Caki2 (cell line): ENCODE measurements at regions not wholly inside any gene's neighbourhood (a gene's known extent, or its start where the extent isn't known, plus 50 kb on each side); places are given as distances from the start of the nearest gene placed in this dataset.
A peak's percentile ranks its signal among the peaks of the same experiment; 100 is the strongest.

Source experiments
- DNase-seq: peaks from one replicate; pipeline ENCODE4 v3.0.0-alpha.2; 2015; ENCODE audit warnings: low read depth
- in situ Hi-C: cut with HindIII; loops from 2 replicates; pipeline ENCODE4 v1.10.0; 2016; ENCODE audit warnings: low sequenced_read_pairs, low pct_unique_long_range_greater_than_20kb, mixed read lengths

DNA sequence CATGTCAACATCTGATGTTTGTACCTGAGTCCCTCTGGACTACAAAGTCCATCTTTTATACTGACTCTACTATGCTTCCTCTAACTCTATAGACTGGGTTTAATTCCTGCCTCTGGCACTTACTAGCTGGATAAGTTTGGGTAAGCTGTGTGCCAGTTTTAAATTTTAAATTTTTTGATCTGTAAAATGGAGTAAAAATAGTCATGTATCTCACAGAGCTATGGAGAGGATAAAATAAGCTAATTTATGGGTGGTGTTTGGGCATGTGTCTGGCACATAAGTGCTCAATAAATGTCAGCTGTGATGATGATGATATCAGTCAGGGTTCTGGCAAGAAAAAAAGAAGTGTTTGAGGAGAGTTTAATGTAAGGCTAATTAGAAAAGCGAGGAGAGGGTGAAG lies 139.2 kb upstream of the C1orf21 start:
- in situ Hi-C loops: no loop called here
- no peak for DNase-seq

DNA sequence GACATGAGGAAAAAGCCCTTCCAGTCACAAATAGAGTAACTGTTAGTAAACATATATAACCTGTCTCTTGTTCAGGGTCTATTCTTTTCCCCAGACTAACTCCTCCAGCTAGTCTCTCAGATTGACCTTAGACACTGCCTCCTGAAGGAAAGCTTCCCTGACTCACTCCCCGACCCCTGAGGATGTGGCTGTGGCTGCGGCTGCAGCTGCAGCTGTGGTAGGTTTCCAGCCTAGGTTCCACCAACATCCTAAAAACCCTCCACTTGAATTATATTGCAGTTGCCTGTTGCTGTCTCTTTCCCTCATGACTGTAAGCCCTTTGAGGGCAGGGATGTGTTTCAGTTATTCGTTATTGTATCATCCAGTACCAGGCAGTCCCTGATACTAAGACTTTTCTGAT lies 132.9 kb upstream of the C1orf21 start:
- no peak for DNase-seq
- in situ Hi-C loops: no loop called here

DNA sequence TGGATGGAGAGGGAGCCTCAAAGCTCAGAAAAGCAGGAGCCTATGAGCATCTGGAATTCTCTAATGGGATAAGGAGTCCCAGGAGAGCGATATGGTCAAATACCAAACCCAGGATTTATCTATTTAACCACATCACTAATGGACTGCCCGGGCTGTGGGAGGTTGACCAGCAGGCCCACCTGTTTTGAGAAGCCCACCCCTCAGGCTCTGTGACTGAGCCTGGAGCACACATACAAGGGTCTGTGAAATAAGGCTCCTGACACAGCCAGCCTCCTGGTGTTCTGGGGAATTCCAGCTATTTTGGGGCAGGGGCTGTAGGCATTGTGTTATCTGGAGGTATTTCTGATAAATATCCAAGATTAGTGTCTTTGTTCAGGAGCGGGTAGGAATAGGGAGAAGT lies 132.0 kb upstream of the C1orf21 start:
- no peak for DNase-seq
- in situ Hi-C loops: no loop called here

DNA sequence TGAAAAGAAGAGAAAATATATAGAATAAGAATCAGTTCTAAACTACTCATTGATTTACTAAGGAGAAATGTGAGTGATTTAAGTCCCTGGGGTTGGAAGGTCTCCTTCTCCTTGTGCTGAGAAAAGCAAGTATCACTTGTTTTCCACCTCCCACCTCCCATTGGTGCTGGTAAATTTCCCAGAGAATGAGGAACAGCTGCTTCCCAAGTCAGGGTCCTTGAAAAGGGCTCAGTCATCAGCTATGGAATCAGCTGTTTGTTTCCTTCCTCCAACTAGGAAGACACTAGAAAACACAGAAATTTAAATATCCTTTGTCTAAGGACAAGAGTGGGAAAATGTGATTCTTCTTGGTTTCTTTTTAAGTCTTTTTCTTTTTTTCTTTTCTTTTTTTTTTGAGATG lies 131.3 kb upstream of the C1orf21 start:
- DNase-seq: no peak
- in situ Hi-C loops: no loop called here

DNA sequence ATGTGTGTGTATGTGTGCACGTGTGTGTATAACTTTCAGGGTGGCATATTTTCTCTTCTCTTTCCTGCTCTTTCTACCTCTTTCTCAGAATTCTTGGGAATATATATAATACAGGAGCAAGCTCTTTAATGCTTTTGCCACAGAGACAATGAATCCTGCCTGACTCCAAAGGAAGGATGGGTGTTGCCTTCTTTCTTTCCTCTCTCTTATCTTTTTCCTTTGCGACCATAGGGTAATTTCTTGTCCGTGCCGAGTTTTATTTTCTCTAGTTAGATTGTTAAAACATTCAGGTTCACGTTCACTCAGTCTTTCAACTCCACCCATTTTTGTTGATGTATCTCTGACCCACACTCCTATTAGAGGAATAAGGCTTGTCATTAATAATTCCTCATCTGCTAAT lies 129.0 kb upstream of the C1orf21 start:
- DNase-seq: no peak
- in situ Hi-C loops: no loop called here

DNA sequence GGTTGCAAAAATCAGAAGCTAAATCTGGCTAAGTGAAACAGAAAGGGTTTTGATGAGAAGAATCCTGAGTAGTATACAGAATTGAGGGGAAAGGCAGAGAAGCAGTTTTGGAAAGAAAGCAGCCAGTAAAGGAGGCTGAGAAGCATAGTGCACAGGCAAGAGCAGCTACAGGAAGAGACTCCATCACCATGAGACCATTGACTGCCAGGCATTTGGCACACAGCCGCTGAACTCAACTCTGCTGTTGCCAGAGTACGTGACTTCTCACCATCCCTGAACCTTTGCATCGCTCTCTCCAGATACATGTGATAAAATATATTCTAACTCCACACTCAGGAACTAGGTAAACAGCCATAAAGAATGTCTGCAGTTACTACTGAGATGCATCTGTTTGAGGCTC lies 128.3 kb upstream of the C1orf21 start:
- DNase-seq: no peak
- in situ Hi-C loops: no loop called here

DNA sequence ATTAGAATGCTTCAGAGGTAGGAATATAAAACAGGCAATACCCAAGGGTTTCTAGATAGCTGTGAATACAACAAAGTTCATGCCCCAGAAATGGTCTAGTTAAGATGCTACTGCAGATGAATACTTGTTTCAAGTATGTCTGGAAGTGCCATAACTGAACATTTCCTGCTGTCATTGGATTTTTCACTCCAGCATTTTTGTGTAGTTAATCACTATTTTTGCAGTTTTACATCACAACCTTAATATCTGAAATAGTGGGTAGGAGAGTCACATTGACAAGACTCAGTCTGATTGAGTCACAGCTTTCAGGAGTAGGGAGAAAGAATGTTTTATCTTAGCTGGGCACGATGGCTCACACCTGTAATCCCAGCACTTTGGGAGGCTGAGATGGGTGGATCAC lies 126.4 kb upstream of the C1orf21 start:
- in situ Hi-C loops: no loop called here
- DNase-seq: no peak

DNA sequence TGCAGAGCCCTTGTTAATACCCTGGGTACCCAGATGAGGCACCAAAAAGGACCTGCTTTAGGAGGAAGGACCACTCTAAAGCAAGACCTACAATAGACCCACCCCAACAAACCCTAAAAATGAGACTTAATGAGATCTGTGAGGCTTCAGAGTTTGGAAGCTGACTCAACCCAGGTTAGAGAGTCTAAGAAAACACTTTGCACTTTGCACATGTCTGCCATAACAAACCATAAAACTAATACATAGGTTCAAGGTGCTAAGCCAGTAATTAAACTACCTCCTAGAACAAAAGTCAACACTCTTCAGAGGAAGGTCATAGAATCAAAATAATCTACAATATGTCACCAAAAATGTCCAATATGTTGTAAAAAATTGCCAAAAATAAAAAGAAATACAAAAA lies 124.7 kb upstream of the C1orf21 start:
- in situ Hi-C loops: no loop called here
- no peak for DNase-seq

DNA sequence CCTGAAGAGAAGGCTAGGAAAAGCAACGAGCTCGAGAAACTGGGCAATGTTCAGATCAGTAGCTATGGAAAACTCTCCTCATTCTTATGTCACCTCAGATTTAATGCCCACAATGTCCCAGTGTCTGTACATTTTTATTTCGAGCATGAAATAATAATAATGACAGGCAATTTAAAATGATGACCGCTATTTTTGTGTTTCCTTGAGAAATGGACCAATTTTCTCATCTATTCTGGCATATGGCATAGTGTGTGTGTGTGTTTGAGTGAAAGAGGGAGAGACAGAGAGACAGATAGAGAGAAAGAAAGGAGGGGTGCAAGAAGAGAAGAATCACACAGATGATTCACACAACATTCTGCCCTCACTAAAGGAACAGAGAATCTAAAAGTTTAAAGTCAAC lies 119.1 kb upstream of the C1orf21 start:
- no peak for DNase-seq
- in situ Hi-C loops: no loop called here

DNA sequence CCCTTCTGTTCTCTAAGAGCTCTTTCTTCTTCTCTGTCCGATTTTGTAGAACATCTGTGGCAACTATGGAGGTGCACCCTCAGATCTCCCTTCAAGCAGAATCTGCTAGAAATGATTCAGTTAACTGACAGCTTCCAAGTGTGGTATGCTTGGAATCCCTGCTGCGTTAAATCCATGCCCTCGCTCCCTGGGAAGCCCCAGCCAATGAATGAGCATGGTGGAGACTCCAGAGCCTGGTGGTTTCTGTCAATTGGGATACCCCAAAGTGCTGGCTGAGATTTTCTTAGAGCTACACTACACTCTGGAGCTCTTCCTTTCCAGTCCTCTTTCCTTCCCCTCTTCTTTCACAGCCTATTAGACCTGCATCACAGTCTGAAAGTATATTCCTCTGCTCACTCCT lies 116.3 kb upstream of the C1orf21 start:
- in situ Hi-C loops: no loop called here
- no peak for DNase-seq

DNA sequence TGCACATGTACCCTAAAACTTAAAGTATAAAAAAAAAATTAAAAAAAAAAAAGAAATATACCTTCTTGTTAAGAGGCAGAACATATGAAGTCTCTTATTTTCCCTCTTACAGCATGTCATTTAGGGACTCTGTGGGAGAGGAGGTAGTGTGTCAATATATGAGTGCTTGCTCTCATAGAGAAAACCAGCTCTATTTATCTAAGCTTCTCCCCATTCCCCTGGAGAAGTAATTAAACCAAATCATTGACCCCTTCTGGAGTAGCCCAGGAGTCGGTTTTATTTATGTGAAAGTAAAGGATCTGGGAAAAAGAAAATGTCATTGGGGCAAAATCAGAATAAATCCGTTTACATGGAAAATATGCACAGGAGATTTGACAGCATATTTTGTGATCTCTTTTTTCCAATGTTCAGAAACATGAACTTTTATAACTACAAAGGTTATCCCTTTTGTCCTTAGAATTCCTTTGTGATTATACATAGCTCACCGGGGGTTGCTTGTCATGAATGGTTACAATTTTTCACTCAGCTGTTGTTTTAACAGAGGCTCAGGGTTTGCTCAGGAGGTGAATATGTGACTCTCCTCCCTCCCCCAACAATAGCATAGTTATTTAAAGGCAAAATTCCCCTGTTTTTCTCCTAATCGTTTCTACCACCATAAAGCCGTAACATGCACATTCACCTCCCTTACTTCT lies 114.5 kb upstream of the C1orf21 start:
- no peak for DNase-seq
- in situ Hi-C loops: no loop called here

DNA sequence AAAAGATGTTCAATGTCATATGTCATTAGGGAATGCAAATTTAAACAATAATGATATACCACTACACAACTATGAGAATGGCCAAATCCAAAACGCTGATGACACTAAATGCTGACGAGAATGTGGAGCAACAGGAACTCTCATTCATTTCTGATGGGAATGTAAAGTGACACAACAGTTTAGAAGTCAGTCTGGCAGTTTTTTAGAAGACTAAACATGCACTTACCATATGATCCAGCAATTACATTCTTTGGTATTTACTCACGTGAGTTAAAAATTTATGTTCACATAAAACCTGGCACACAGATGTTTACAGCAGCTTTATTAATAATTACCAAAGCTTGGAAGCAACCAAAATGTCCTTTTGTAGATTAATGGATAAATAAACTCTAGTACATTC lies 110.4 kb upstream of the C1orf21 start:
- in situ Hi-C loops: no loop called here
- DNase-seq: no peak

DNA sequence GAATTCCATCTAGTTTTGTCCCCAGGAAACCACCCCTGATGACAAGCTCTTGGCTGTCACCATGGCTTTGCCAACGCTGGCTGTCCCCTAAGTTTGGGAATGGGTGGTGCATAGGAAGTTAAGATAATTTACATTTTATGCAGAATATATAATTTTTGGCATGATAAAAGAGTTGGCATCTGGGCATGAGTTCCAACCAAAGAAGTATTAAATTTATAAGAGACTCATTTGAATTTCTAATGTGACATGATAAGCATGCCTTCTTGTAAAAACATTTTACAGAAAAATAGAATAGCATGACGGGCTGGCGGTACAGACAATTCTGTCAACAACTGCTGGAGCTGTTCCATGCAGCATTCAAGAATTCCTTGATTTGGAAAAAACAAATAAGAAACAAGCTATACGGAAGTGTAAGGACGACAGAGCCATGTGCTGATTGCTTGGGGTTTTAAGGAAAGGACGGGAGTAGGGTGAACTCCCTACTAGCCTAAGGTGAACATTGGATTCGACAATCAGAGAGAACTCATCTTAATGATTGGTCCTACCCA lies 106.8 kb upstream of the C1orf21 start:
- in situ Hi-C loops: no loop called here
- DNase-seq: no peak

DNA sequence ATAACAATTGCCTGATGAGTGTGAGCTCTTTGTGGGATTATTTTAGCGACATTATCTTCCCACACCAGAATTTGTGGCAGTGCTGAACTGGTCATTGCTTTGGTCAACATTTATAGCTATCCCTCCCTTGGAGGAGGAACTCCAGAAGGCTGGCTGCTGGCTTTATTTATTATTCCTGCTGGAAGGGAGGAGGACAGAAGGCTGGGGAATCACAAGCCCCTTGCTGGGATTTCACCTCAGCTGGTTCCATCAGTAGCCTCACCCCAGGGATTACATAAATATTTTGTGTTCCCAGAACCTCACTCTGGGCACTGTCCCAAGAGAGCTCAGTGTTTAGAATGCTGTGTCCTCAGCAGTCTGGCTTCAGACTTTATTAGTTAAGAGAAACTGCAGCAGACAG lies 102.8 kb upstream of the C1orf21 start:
- DNase-seq: no peak
- in situ Hi-C loops: no loop called here

DNA sequence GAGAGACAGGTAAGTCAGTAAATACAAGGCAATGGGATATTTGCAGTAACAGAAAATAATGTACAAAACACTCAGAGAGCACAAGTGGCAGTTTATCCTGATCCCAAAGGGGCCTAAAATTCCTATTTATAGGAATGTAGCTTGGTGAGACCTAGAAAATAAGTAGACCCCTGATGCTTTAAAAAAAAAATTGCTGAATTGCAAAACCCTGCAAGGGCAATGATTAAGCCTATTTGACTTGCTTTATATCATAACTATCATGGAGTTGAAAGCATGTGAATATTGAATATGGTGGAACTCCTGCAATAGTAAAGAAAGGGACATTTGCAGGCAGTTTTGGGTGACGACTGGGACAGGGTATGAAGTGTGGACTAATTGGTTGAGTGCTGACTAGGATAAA lies 101.9 kb upstream of the C1orf21 start:
- no peak for DNase-seq
- in situ Hi-C loops: no loop called here

DNA sequence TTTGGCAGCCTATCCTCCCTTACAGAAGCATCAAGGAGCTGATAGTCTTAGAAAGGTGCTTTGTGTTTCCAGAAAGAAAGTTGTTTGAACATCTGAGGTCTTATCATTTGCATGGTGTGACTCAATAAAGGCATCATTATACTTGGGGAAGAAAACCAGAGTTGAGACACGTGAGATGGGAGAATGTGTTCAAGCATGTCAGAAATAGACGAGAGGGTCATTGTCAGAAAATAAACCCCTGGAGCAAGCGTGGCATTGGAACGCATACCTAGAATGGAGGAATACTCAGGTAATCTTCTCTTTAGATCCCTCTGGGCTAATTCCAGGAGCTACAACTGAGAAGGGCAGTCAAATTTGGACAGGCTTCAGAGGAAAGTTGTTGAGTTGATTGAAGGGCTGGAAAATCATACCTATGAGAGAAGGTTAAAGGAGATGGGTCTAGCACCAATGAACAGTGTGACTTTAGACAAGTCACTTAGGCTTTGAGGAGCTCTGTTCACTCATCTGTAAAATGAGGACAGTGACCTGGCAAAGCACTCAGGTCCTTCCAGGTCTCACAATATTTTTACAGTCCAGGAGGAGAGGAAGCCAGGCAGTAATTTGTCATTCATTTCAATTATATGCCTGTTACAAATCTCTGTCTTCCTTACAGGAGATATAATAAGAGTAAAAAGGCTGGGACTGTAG lies 101.3 kb upstream of the C1orf21 start:
- no peak for DNase-seq
- in situ Hi-C loops: no loop called here

DNA sequence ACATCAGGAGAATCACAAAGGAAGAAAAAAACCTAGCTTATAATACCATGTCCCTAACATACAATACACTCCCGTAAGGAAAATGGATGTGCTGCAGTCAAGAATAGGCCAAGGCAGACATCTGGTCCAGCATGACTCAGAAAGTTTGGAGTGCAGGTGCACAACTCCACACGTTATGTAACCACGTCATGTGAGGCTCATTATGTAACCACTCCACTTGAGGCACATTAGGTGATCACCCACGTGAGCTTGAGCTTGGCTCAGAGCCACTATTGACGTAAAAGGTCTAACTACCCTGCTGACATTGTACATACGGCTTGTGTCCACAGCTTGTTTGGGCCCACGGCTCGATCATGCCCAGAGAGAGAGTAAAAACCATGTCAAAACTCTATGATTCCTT lies 99.8 kb upstream of the C1orf21 start:
- no peak for DNase-seq
- in situ Hi-C loops: no loop called here

DNA sequence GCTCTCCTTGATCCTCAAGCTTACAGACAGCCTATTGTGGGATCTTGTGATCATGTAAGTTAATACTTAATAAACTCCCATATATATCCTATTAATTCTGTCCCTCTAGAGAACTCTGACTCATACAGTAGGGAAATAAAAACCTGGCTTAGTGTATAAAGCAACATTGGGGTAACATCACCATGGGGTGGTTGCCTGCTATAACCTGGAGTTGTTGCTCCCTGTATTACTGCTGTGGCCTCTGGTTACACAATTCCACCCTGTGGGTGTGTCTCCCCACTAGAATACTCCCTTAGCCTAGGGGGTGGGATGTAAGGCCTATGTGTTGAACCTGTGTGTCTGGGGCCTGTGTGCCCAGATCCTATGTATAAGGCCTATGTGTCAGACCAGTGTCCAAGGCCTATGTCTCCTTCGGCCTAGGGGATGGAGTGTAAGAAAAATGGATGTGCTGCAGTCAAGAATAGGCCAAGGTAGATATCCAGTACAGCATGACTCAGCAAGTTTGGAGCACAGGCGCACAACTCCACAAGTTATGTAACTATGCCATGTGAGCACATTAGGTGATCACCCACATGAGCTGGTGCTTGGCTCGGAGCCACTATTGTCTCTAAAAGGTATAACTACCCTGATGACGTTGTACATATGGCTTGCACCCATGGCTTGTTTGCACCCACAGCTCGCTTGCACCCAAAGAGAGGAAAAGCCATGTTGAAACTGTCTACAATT lies 96.8 kb upstream of the C1orf21 start:
- peak; percentile 23 for DNase-seq
- in situ Hi-C loops: no loop called here

DNA sequence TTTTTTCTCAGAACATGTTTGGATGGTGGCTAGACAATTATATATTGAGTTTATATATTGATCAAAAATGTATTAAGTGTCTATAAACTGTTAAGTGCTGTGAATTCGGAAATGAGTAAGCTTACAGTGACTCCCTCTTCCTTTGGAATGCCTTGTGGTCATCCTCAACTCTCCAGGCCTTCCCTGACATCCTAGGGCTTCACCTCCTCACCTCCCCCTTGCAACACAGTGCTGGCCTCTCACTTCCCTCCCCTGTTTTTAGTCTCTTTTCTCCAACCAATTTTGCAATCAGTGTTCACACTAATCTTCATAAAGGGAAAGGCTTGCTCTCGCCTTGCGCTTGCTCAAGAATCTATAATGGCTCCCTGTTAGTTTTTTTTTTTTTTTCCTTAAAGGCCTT lies 95.1 kb upstream of the C1orf21 start:
- DNase-seq: no peak
- in situ Hi-C loops: no loop called here
